ENCODE measurements at regions not wholly inside any gene's neighbourhood (a gene's known extent, or its start where the extent isn't known, plus 50 kb on each side); places are given as distances from the start of the nearest gene placed in this dataset.

- Histone ChIP-seq H3K36me3 (ENCODE audit: low read depth, low read length) (no peaks in the 10 kb centered on the region), H3K9ac (ENCODE audit: low read length) (no peak overlapping the region), H3F3A (ENCODE audit: low read length, unreplicated experiment) (peaks cover 4% of the 10 kb centered on the region), H3K9me2 (replicated peaks; ENCODE audit: low read length) (no peaks in the 10 kb centered on the region), H2AFZ (ENCODE audit: low read length) (no peak overlapping the region), H3K27ac (ENCODE audit: low read length) (no peak overlapping the region), H3K4me3 (ENCODE audit: low read length) (no peak overlapping the region), H3K4me1 (ENCODE audit: insufficient read depth, low read length) (no peaks in the 10 kb centered on the region), H4K20me1 (ENCODE audit: low read length) (no peaks in the 10 kb centered on the region), H3K9me3 (ENCODE audit: low read length) (no peaks in the 10 kb centered on the region), H3K79me2 (ENCODE audit: low read length) (no peaks in the 10 kb centered on the region), H3K27me3 (ENCODE audit: low read length) (peaks cover 51% of the 10 kb centered on the region), H3K4me2 (ENCODE audit: low read length) (no peak overlapping the region)
- intact Hi-C loops (cut with micrococcal nuclease) = no loop called here
- ATAC-seq = no peak
- ChIA-PET POLR2A (ENCODE audit: unreplicated experiment) (no interaction called here), CTCF (no interaction called here)
- DNase-seq = no peak
- no TSS peak for BruUV-seq (replicated peaks)
- no peak for TF ChIP-seq CTCF (conservative IDR thresholded peaks at IDR 0.05; ENCODE audit: low read depth, low read length)
Measured at GRCh38 chr7:21030237-21030871, 243.7 kb upstream of the SP8 start.

- Histone ChIP-seq H3F3A (ENCODE audit: low read length, unreplicated experiment) (no peaks in the 10 kb centered on the region), H3K4me3 (ENCODE audit: low read length) (no peak overlapping the region), H3K79me2 (ENCODE audit: low read length) (no peaks in the 10 kb centered on the region), H4K20me1 (ENCODE audit: low read length) (no peaks in the 10 kb centered on the region), H3K27me3 (ENCODE audit: low read length) (peaks cover 50% of the 10 kb centered on the region), H3K4me1 (ENCODE audit: insufficient read depth, low read length) (peaks cover 11% of the 10 kb centered on the region; the same call in 1 of the 2 replicates), H3K9me2 (replicated peaks; ENCODE audit: low read length) (no peaks in the 10 kb centered on the region), H3K9me3 (ENCODE audit: low read length) (no peaks in the 10 kb centered on the region), H3K27ac (ENCODE audit: low read length) (no peak overlapping the region), H3K36me3 (ENCODE audit: low read depth, low read length) (no peaks in the 10 kb centered on the region), H3K4me2 (ENCODE audit: low read length) (peak overlapping the region; percentile 49), H3K9ac (ENCODE audit: low read length) (no peak overlapping the region), H2AFZ (ENCODE audit: low read length) (no peak overlapping the region)
- BruUV-seq (replicated peaks) = no TSS peak
- peak; percentile 45 for DNase-seq
- POLR2A ChIA-PET (ENCODE audit: unreplicated experiment) = no interaction called here
- ATAC-seq = no peak
- intact Hi-C loops (cut with micrococcal nuclease) = no loop called here
- TF ChIP-seq EZH2phosphoT487 (IDR thresholded peaks at IDR 0.05; ENCODE audit: borderline replicate concordance, low read length) (no peak), EZH2 (IDR thresholded peaks at IDR 0.05; ENCODE audit: low read length, unreplicated experiment) (no peak), CTCF (conservative IDR thresholded peaks at IDR 0.05; ENCODE audit: low read depth, low read length) (no peak)
- CTCF ChIA-PET = no interaction called here
Measured at GRCh38 chr7:21041252-21041651, 254.6 kb upstream of the SP8 start.

GRCh38 chr7:21041666-21042065 is 255.0 kb upstream of the SP8 start:
- H3K4me3 ChIP-seq (ENCODE audit: low read length) = no peak overlapping the region
- H3K4me1 ChIP-seq (ENCODE audit: insufficient read depth, low read length) = peaks cover 11% of the 10 kb centered on the region; the same call in 1 of the 2 replicates
- H3K27me3 ChIP-seq (ENCODE audit: low read length) = peaks cover 51% of the 10 kb centered on the region
- H3K4me2 ChIP-seq (ENCODE audit: low read length) = peak overlapping the region; percentile 49
- BruUV-seq (replicated peaks) = no TSS peak
- DNase-seq (peak; percentile 3), ATAC-seq (no peak)
- no peak overlapping the region for H3K9ac ChIP-seq (ENCODE audit: low read length)
- TF ChIP-seq EZH2 (IDR thresholded peaks at IDR 0.05; ENCODE audit: low read length, unreplicated experiment) = no peak
- no peak for TF ChIP-seq CTCF (conservative IDR thresholded peaks at IDR 0.05; ENCODE audit: low read depth, low read length)
- H3K27ac ChIP-seq (ENCODE audit: low read length) = no peak overlapping the region
- H3F3A ChIP-seq (ENCODE audit: low read length, unreplicated experiment) = no peaks in the 10 kb centered on the region
- no peaks in the 10 kb centered on the region for H3K36me3 ChIP-seq (ENCODE audit: low read depth, low read length)
- H3K9me3 ChIP-seq (ENCODE audit: low read length) = no peaks in the 10 kb centered on the region
- 0 out of 2 replicates have a peak overlapping the region, but pooled peaks have one; percentile 22 for H2AFZ ChIP-seq (ENCODE audit: low read length)
- ChIA-PET POLR2A (ENCODE audit: unreplicated experiment) (no interaction called here), CTCF (no interaction called here)
- no peaks in the 10 kb centered on the region for H4K20me1 ChIP-seq (ENCODE audit: low read length)
- H3K79me2 ChIP-seq (ENCODE audit: low read length) = no peaks in the 10 kb centered on the region
- no peaks in the 10 kb centered on the region for H3K9me2 ChIP-seq (replicated peaks; ENCODE audit: low read length)
- intact Hi-C loops (cut with micrococcal nuclease) = no loop called here
